A673 (cell line): ENCODE measurements at regions not wholly inside any gene's neighbourhood (a gene's known extent, or its start where the extent isn't known, plus 50 kb on each side); places are given as distances from the start of the nearest gene placed in this dataset.

Source experiments
- CTCF ChIP-seq: fragments of 300-800, 200-600 bp; sonication (generic); conservative IDR thresholded peaks from 2 replicates; pipeline ENCODE4 v1.5.1; 2017; ENCODE audit warnings: low read depth, mild to moderate bottlenecking, antibody characterized with exemption, low read length, moderate library complexity, mixed read lengths
- EZH2 ChIP-seq: fragments of 200-600 bp; sonication (generic); IDR thresholded peaks from 2 replicates; pipeline ENCODE4 v1.6.1; 2017; ENCODE audit warnings: borderline replicate concordance, low read depth, mild to moderate bottlenecking, mixed read lengths, antibody characterized with exemption, low read length; ENCODE audit not compliant: poor library complexity, severe bottlenecking

- TF ChIP-seq CTCF: no peak
- no peak for TF ChIP-seq EZH2
These were observed 89.4 kb upstream of the TNFAIP3 start for GRCh38 chr6:137777687-137778075.
